K562 (cell line): ENCODE measurements at regions not wholly inside any gene's neighbourhood (a gene's known extent, or its start where the extent isn't known, plus 50 kb on each side); places are given as distances from the start of the nearest gene placed in this dataset.

ENCODE experiments used
- ATAC-seq: fragments of 200-7000 bp; cut with Tn5 transposase; 3 replicates; pipeline ENCODE4 v1.9.1; 2020; ENCODE audit warnings: moderate library complexity
- BruUV-seq: library from RNA; stranded (reverse); fragments of 400-500 nt; replicated peaks from 2 replicates; lab custom pipeline; 2021; lab: Mats Ljungman, UMichigan
- CTCF ChIA-PET: fragments of 300-600 bp; formaldehyde crosslinking; extraction: SDS; loops from one replicate; lab custom pipeline; 2021; ENCODE audit warnings: low intra/inter-chr PET ratio; lab: Yijun Ruan, JAX
- POLR2A ChIA-PET: fragments of 300-600, 350-650 bp; sonication (Branson Sonifier 250); formaldehyde crosslinking; extraction: SDS; loops from one replicate; lab custom pipeline; 2021; ENCODE audit warnings: antibody characterized with exemption, inconsistent platforms; lab: Yijun Ruan, JAX
- DNase-seq, 4 experiments: peaks; one replicate each; pipeline versions ENCODE4 v3.0.0 to v3.0.0-alpha.2; 2011 to 2018; ENCODE audit warnings: low spot score in 3 of 4, mixed read lengths in 3 of 4; ENCODE audit errors: extremely low read depth in 1 of 4
- FAIRE-seq: peaks from 2 replicates; lab custom pipeline; 2011; peaks lifted over from hg19 to GRCh38; lab: Jason Lieb, UNC
- H2AFZ ChIP-seq: 2 replicates; pipeline ENCODE4 v1.6.0; 2011; ENCODE audit warnings: low read depth, low read length, control low read depth, inconsistent platforms
- H3K27ac ChIP-seq: fragments of 200-600 bp; 3 replicates; pipeline ENCODE4 v1.8.0; 2011; ENCODE audit warnings: low read depth, mild to moderate bottlenecking, control low read depth, inconsistent platforms, low read length, moderate library complexity, mixed read lengths; ENCODE audit errors: extremely low read depth
- H3K27me3 ChIP-seq, 2 experiments: fragments of 300-600 bp in 1 of 2; 2 replicates in 1 of 2; 3 replicates in 1 of 2; pipeline versions ENCODE4 v1.6.0 to v1.8.0; 2011; ENCODE audit warnings: inconsistent platforms in 2 of 2, low read length in 2 of 2, mild to moderate bottlenecking in 1 of 2, mixed read lengths in 1 of 2, moderate library complexity in 1 of 2; ENCODE audit not compliant: control insufficient read depth in 2 of 2, insufficient read depth in 2 of 2
- H3K36me3 ChIP-seq: fragments of 300-600 bp; 3 replicates; pipeline ENCODE4 v1.8.0; 2011; ENCODE audit warnings: mild to moderate bottlenecking, low read length, inconsistent platforms; ENCODE audit not compliant: control insufficient read depth, insufficient read depth
- H3K4me1 ChIP-seq, 2 experiments: fragments of 200-600 bp in 1 of 2; replicated peaks in 1 of 2; 2 replicates in 1 of 2; 3 replicates in 1 of 2; pipeline versions ENCODE4 v1.5.1 to v1.8.0; 2011; ENCODE audit warnings: inconsistent platforms in 2 of 2, low read length in 2 of 2, mild to moderate bottlenecking in 1 of 2, mixed read lengths in 1 of 2, moderate library complexity in 1 of 2; ENCODE audit not compliant: control insufficient read depth in 2 of 2, insufficient read depth in 2 of 2
- H3K4me2 ChIP-seq: 2 replicates; pipeline ENCODE4 v1.6.1; 2011; ENCODE audit warnings: low read length, control low read depth, inconsistent platforms, mixed read lengths; ENCODE audit not compliant: insufficient read depth
- H3K4me3 ChIP-seq: fragments of 200-600 bp; sonication (generic), shearing (Covaris generic); 2 replicates; pipeline ENCODE4 v1.5.1; 2016; ENCODE audit warnings: control low read depth, inconsistent platforms
- H3K79me2 ChIP-seq: fragments of 200-600 bp; 3 replicates; pipeline ENCODE4 v1.8.0; 2011; ENCODE audit warnings: low read length, inconsistent platforms; ENCODE audit not compliant: control insufficient read depth, insufficient read depth
- H3K9ac ChIP-seq, 2 experiments: 2 replicates each; pipeline versions ENCODE4 v1.6.0 to v1.6.1; 2011; ENCODE audit warnings: low read depth in 2 of 2, low read length in 2 of 2, control low read depth in 1 of 2, inconsistent platforms in 1 of 2, mild to moderate bottlenecking in 1 of 2, mixed read lengths in 1 of 2; ENCODE audit not compliant: insufficient read depth in 1 of 2
- H3K9me1 ChIP-seq: one replicate; pipeline ENCODE4 v1.6.0; 2011; ENCODE audit warnings: inconsistent platforms, mild to moderate bottlenecking, low read length, moderate library complexity; ENCODE audit not compliant: control insufficient read depth, insufficient read depth
- H3K9me3 ChIP-seq: replicated peaks from 2 replicates; pipeline ENCODE4 v1.5.1; 2011; ENCODE audit warnings: low read depth, low read length, inconsistent platforms; ENCODE audit not compliant: control insufficient read depth, insufficient read depth
- H4K20me1 ChIP-seq: replicated peaks from 2 replicates; pipeline ENCODE4 v1.6.1; 2011; ENCODE audit warnings: low read length, inconsistent platforms, mixed read lengths; ENCODE audit not compliant: control insufficient read depth, insufficient read depth
- ATF1 ChIP-seq, 2 experiments: fragments of 450-650 bp in 1 of 2; IDR thresholded peaks; 2 replicates each; pipeline ENCODE4 v1.6.1; 2016; ENCODE audit warnings: missing compliant biosample characterization in 1 of 2, missing genetic modification characterization in 1 of 2
- CBFA2T2 ChIP-seq: fragments of 450-650 bp; conservative IDR thresholded peaks from 2 replicates; pipeline ENCODE4 v1.6.1; 2017; ENCODE audit warnings: mild to moderate bottlenecking
- CBX3 ChIP-seq, 2 experiments: IDR thresholded peaks; 1 replicate in 1 of 2; 2 replicates in 1 of 2; pipeline ENCODE4 v1.6.1; 2012; ENCODE audit warnings: inconsistent platforms in 2 of 2, low read length in 2 of 2, borderline replicate concordance in 1 of 2, control low read depth in 1 of 2
- CEBPG ChIP-seq, 3 experiments: fragments of 200-800 bp in 1 of 3; sonication (Bioruptor generic) in 1 of 3; sonication (generic) in 1 of 3; formaldehyde crosslinking in 1 of 3; IDR thresholded peaks in 2 of 3; conservative IDR thresholded peaks in 1 of 3; 2 replicates each; pipeline versions ENCODE4 v1.6.1 to v1.8.0; 2016 to 2022; ENCODE audit warnings: missing compliant biosample characterization in 2 of 3, missing genetic modification characterization in 2 of 3, mild to moderate bottlenecking in 1 of 3, missing genetic modification reagents in 1 of 3
- ELK3 ChIP-seq: fragments of 450-650 bp; formaldehyde crosslinking; IDR thresholded peaks from 2 replicates; pipeline ENCODE4 v1.4.0; 2020; ENCODE audit warnings: mild to moderate bottlenecking
- ETV6 ChIP-seq, 3 experiments: fragments of 150-350 bp in 1 of 3; sonication (generic) in 1 of 3; formaldehyde crosslinking in 1 of 3; IDR thresholded peaks; 2 replicates each; pipeline versions ENCODE4 v1.6.1 to v1.8.0; 2014 to 2022; ENCODE audit warnings: borderline replicate concordance in 2 of 3, low read depth in 2 of 3, antibody characterized with exemption in 1 of 3, low read length in 1 of 3, mild to moderate bottlenecking in 1 of 3, missing genetic modification reagents in 1 of 3
- GTF2F1 ChIP-seq: IDR thresholded peaks from 2 replicates; pipeline ENCODE4 v1.6.1; 2011; ENCODE audit warnings: low read depth, low read length, improper control_type of control experiment
- MECOM ChIP-seq: fragments of 250-450 bp; sonication (Bioruptor Pico); IDR thresholded peaks from 2 replicates; pipeline ENCODE4 v1.8.0; 2022; ENCODE audit warnings: inconsistent platforms
- MITF ChIP-seq: IDR thresholded peaks from 2 replicates; pipeline ENCODE4 v1.6.1; 2014; ENCODE audit warnings: antibody characterized with exemption
- NCOR1 ChIP-seq: fragments of 450-650 bp; IDR thresholded peaks from 2 replicates; pipeline ENCODE4 v1.6.1; 2016; ENCODE audit warnings: mild to moderate bottlenecking, moderate library complexity
- PATZ1 ChIP-seq: fragments of 250-450 bp; sonication (Bioruptor Pico); IDR thresholded peaks from 2 replicates; pipeline ENCODE4 v1.5.0; 2020; ENCODE audit warnings: mild to moderate bottlenecking, borderline replicate concordance
- POU5F1 ChIP-seq: fragments of 150-350 bp; IDR thresholded peaks from 2 replicates; pipeline ENCODE4 v1.6.1; 2014; ENCODE audit warnings: borderline replicate concordance, low read length, low read depth, mild to moderate bottlenecking; ENCODE audit not compliant: partially characterized antibody
- RBFOX2 ChIP-seq: fragments of 200-400 bp; formaldehyde crosslinking; IDR thresholded peaks from 2 replicates; pipeline ENCODE4 v1.6.1; 2017; ENCODE audit warnings: low read depth, mild to moderate bottlenecking, low read length, moderate library complexity
- RNF2 ChIP-seq: sonication (generic); IDR thresholded peaks from 2 replicates; pipeline ENCODE4 v1.6.1; 2016
- SMARCB1 ChIP-seq: IDR thresholded peaks from 2 replicates; pipeline ENCODE4 v1.6.1; 2011; ENCODE audit warnings: improper control_type of control experiment, low read depth; ENCODE audit not compliant: insufficient read length
- TEAD2 ChIP-seq: fragments of 450-650 bp; IDR thresholded peaks from 2 replicates; pipeline ENCODE4 v1.6.1; 2016; ENCODE audit warnings: missing genetic modification characterization, control low read depth, missing compliant biosample characterization
- TOE1 ChIP-seq, 2 experiments: fragments of 450-650 bp in 1 of 2; sonication (generic) in 1 of 2; formaldehyde crosslinking in 1 of 2; IDR thresholded peaks; 2 replicates each; pipeline versions ENCODE4 v1.7.1 to v1.8.0; 2016 to 2022; ENCODE audit warnings: borderline replicate concordance in 2 of 2, mild to moderate bottlenecking in 2 of 2, antibody characterized with exemption in 1 of 2, inconsistent platforms in 1 of 2, low read depth in 1 of 2, missing genetic modification reagents in 1 of 2, moderate library complexity in 1 of 2
- ZNF830 ChIP-seq: fragments of 250-450 bp; sonication (Bioruptor Pico); IDR thresholded peaks from 2 replicates; pipeline ENCODE4 v1.5.0; 2021; ENCODE audit warnings: mild to moderate bottlenecking
- whole genome bisulfite sequencing: fragments of 100-300 bp; shearing (Covaris generic); methylation state at CpG from one replicate; pipeline ENCODE4 v1.1.6; 2016; ENCODE audit warnings: low coverage, mixed read lengths; ENCODE audit not compliant: insufficient coverage; ENCODE audit errors: missing lambda C conversion rate; 5-methylcytosine and 5-hydroxymethylcytosine counted together
- in situ Hi-C: fragments of 300-500 bp; cut with MboI; formaldehyde crosslinking; loops from 4 replicates; pipeline ENCODE4 v1.15.0; 2018; ENCODE audit warnings: inconsistent platforms, mixed read lengths
- intact Hi-C: fragments of 100-400 bp; cut with micrococcal nuclease; formaldehyde crosslinking; loops from 2 replicates; pipeline ENCODE4 v1.14.2; 2022

GRCh38 chr16:73732143-73732542 lies 564.5 kb upstream of the PSMD7 start:
- no peaks in the 10 kb centered on the region for H3K4me1 ChIP-seq
- POLR2A ChIA-PET = no interaction called here
- no peak overlapping the region for H3K4me3 ChIP-seq
- 0% methylated on average over 1 of the region's 1 CpG for WGBS
- DNase-seq (no peak), FAIRE-seq (no peak), ATAC-seq (no peak)
- no peak overlapping the region for H3K4me2 ChIP-seq
- no peak overlapping the region for H2AFZ ChIP-seq
- no peaks in the 10 kb centered on the region for H4K20me1 ChIP-seq
- no TSS peak for BruUV-seq
- H3K79me2 ChIP-seq = no peaks in the 10 kb centered on the region
- H3K36me3 ChIP-seq = no peaks in the 10 kb centered on the region
- H3K9ac ChIP-seq = no peak overlapping the region
- H3K27ac ChIP-seq = no peak overlapping the region
- CTCF ChIA-PET = no interaction called here
- H3K27me3 ChIP-seq = no peaks in the 10 kb centered on the region
- no peaks in the 10 kb centered on the region for H3K9me3 ChIP-seq
- in situ Hi-C loops = no loop called here
- intact Hi-C loops = no loop called here
- TF ChIP-seq ATF1 (CRISPR knock-in tag; IDR thresholded peaks at IDR 0.05) = no peak
- no peak for TF ChIP-seq ATF1 (tag; IDR thresholded peaks at IDR 0.05)
- no peak for TF ChIP-seq ETV6 (IDR thresholded peaks at IDR 0.05; ENCODE audit: borderline replicate concordance in 1 of 2, low read depth in 2 of 2, low read length in 1 of 2)
- TF ChIP-seq ETV6 (CRISPR knock-in tag; IDR thresholded peaks at IDR 0.05; ENCODE audit: borderline replicate concordance) = no peak
- TF ChIP-seq NCOR1 = no peak
- no peak for TF ChIP-seq TOE1 (IDR thresholded peaks at IDR 0.05; ENCODE audit: borderline replicate concordance)
- no peak for TF ChIP-seq TOE1 (CRISPR knock-in tag; IDR thresholded peaks at IDR 0.05; ENCODE audit: borderline replicate concordance, low read depth)
- TF ChIP-seq CBFA2T2 = no peak
- no peak for TF ChIP-seq TEAD2 (tag)
- no peak for TF ChIP-seq MECOM
- TF ChIP-seq PATZ1 (CRISPR knock-in tag) = no peak
- no peak for TF ChIP-seq MITF
- no peak for TF ChIP-seq CBX3 (IDR thresholded peaks at IDR 0.05; ENCODE audit: borderline replicate concordance in 1 of 2, low read length in 2 of 2)
- no peak for TF ChIP-seq RNF2
- TF ChIP-seq SMARCB1 = no peak
- no peak for TF ChIP-seq ELK3 (CRISPR knock-in tag)
- TF ChIP-seq GTF2F1 = no peak
- no peak for TF ChIP-seq POU5F1
- TF ChIP-seq ZNF830 (CRISPR knock-in tag) = no peak
- no peak for TF ChIP-seq RBFOX2
- TF ChIP-seq CEBPG (CRISPR knock-in tag; IDR thresholded peaks at IDR 0.05) = no peak
- no peak for TF ChIP-seq CEBPG (tag; conservative IDR thresholded peaks at IDR 0.05 in 1 of 2, IDR thresholded peaks at IDR 0.05 in 1 of 2)
- TF ChIP-seq, all 486 proteins: peak for 0
- no peaks in the 10 kb centered on the region for H3K9me1 ChIP-seq
